ENCODE measurements at regions not wholly inside any gene's neighbourhood (a gene's known extent, or its start where the extent isn't known, plus 50 kb on each side); places are given as distances from the start of the nearest gene placed in this dataset.

GRCh38 chr7:106520962-106521514, 139.9 kb downstream of the CCDC71L start:
- dilution Hi-C loops (cut with MboI; ENCODE audit: extremely low pct_ligation_motif_present, low sequenced_read_pairs) = no loop called here
- no peak for TF ChIP-seq EZH2 (IDR thresholded peaks at IDR 0.05; ENCODE audit: low read length)
- TF ChIP-seq, protein P1, sequence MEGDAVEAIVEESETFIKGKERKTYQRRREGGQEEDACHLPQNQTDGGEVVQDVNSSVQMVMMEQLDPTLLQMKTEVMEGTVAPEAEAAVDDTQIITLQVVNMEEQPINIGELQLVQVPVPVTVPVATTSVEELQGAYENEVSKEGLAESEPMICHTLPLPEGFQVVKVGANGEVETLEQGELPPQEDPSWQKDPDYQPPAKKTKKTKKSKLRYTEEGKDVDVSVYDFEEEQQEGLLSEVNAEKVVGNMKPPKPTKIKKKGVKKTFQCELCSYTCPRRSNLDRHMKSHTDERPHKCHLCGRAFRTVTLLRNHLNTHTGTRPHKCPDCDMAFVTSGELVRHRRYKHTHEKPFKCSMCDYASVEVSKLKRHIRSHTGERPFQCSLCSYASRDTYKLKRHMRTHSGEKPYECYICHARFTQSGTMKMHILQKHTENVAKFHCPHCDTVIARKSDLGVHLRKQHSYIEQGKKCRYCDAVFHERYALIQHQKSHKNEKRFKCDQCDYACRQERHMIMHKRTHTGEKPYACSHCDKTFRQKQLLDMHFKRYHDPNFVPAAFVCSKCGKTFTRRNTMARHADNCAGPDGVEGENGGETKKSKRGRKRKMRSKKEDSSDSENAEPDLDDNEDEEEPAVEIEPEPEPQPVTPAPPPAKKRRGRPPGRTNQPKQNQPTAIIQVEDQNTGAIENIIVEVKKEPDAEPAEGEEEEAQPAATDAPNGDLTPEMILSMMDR (optimal IDR thresholded peaks at IDR 0.05 in 1 of 3, IDR thresholded peaks at IDR 0.05 in 1 of 3, conservative IDR thresholded peaks at IDR 0.05 in 1 of 3; ENCODE audit: extremely low read depth in 1 of 3, insufficient read depth in 2 of 3, low read length in 3 of 3) = peak; percentile 36 to 52 (median 38)
- DNase-seq (ENCODE audit: low read depth, low spot score) = no peak

GRCh38 chr7:106518967-106519366, 142.0 kb downstream of the CCDC71L start:
- no peak overlapping the region for H2AFZ ChIP-seq (ENCODE audit: control insufficient read depth, low read length)
- no peak for FAIRE-seq
- TF ChIP-seq, protein P1 (optimal IDR thresholded peaks at IDR 0.05 in 1 of 3, IDR thresholded peaks at IDR 0.05 in 1 of 3, conservative IDR thresholded peaks at IDR 0.05 in 1 of 3; ENCODE audit: extremely low read depth in 1 of 3, insufficient read depth in 2 of 3, low read length in 3 of 3) = no peak
- no peak for TF ChIP-seq EZH2 (IDR thresholded peaks at IDR 0.05; ENCODE audit: low read length)
- dilution Hi-C loops (cut with MboI; ENCODE audit: extremely low pct_ligation_motif_present, low sequenced_read_pairs) = no loop called here
- H3K9me3 ChIP-seq (ENCODE audit: control insufficient read depth, low read depth, low read length) = no peaks in the 10 kb centered on the region
- H3K27me3 ChIP-seq (ENCODE audit: control insufficient read depth, extremely low read depth, insufficient read depth, low read length) = peaks cover 6% of the 10 kb centered on the region
- H3K4me1 ChIP-seq (ENCODE audit: control insufficient read depth, extremely low read depth, insufficient read depth, low read length) = no peaks in the 10 kb centered on the region
- no peak overlapping the region for H3K4me2 ChIP-seq (ENCODE audit: control insufficient read depth, extremely low read depth, insufficient read depth, low read depth, low read length)
- no peak overlapping the region for H3K4me3 ChIP-seq (ENCODE audit: control insufficient read depth in 2 of 3, extremely low read depth in 1 of 3, insufficient read depth in 2 of 3, low read depth in 1 of 3, low read length in 3 of 3)
- H3K9me1 ChIP-seq (ENCODE audit: control insufficient read depth, extremely low read depth, insufficient read depth, low read length) = no peaks in the 10 kb centered on the region
- no peaks in the 10 kb centered on the region for H3K79me2 ChIP-seq (ENCODE audit: control insufficient read depth, insufficient read depth, low read length)
- H3K27ac ChIP-seq (ENCODE audit: control insufficient read depth, insufficient read depth, low read length) = no peak overlapping the region
- DNase-seq (ENCODE audit: low read depth, low spot score) = no peak
- no peaks in the 10 kb centered on the region for H4K20me1 ChIP-seq (ENCODE audit: control insufficient read depth, extremely low read depth, insufficient read depth, low read length)
- no peak overlapping the region for H3K9ac ChIP-seq (ENCODE audit: control insufficient read depth, extremely low read depth, insufficient read depth, low read length)
- H3K36me3 ChIP-seq (ENCODE audit: control insufficient read depth in 2 of 2, extremely low read depth in 1 of 2, insufficient read depth in 2 of 2, low read length in 2 of 2) = no peaks in the 10 kb centered on the region

More at GRCh38 chr7:106520962-106521514, 139.9 kb downstream of the CCDC71L start:
- Histone ChIP-seq H4K20me1 (ENCODE audit: control insufficient read depth, extremely low read depth, insufficient read depth, low read length) (no peaks in the 10 kb centered on the region), H3K9me3 (ENCODE audit: control insufficient read depth, low read depth, low read length) (no peaks in the 10 kb centered on the region), H3K9me1 (ENCODE audit: control insufficient read depth, extremely low read depth, insufficient read depth, low read length) (no peaks in the 10 kb centered on the region), H3K27me3 (ENCODE audit: control insufficient read depth, extremely low read depth, insufficient read depth, low read length) (peaks cover 4% of the 10 kb centered on the region), H3K36me3 (ENCODE audit: control insufficient read depth in 2 of 2, extremely low read depth in 1 of 2, insufficient read depth in 2 of 2, low read length in 2 of 2) (no peaks in the 10 kb centered on the region), H3K9ac (ENCODE audit: control insufficient read depth, extremely low read depth, insufficient read depth, low read length) (no peak overlapping the region), H3K79me2 (ENCODE audit: control insufficient read depth, insufficient read depth, low read length) (no peaks in the 10 kb centered on the region), H3K4me2 (ENCODE audit: control insufficient read depth, extremely low read depth, insufficient read depth, low read depth, low read length) (no peak overlapping the region), H3K4me3 (ENCODE audit: control insufficient read depth in 2 of 3, extremely low read depth in 1 of 3, insufficient read depth in 2 of 3, low read depth in 1 of 3, low read length in 3 of 3) (no peak overlapping the region), H3K27ac (ENCODE audit: control insufficient read depth, insufficient read depth, low read length) (no peak overlapping the region), H2AFZ (ENCODE audit: control insufficient read depth, low read length) (no peak overlapping the region), H3K4me1 (ENCODE audit: control insufficient read depth, extremely low read depth, insufficient read depth, low read length) (no peaks in the 10 kb centered on the region)
- FAIRE-seq = no peak
